ENCODE measurements at regions not wholly inside any gene's neighbourhood (a gene's known extent, or its start where the extent isn't known, plus 50 kb on each side); places are given as distances from the start of the nearest gene placed in this dataset.

DNA sequence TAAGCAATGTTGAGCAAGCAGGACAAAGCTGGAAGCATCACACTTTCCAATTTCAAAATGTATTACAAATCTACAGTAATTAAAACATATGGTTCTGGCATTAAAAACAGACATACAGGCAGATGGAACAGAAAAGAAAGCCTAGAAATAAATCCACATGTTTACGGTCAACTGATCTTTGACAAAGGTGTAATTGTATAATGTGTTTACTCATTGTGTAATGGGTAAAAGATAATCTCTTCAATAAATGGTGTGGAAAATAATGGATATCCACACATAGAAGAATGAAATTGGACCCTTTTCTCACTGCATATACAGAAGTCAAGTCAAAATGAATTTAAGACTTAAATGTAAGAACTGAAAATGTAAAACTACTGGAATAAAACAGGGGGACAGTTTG lies 394.2 kb downstream of the ANKRD50 start:
- Histone ChIP-seq H3K9me2 (ENCODE audit: insufficient read depth, low read length) (no peaks in the 10 kb centered on the region), H3K27me3 (ENCODE audit: insufficient read depth, low read depth, low read length) (no peaks in the 10 kb centered on the region), H3K4me2 (ENCODE audit: low read length) (no peak overlapping the region), H2AFZ (ENCODE audit: low read depth, low read length) (no peak overlapping the region), H3K9ac (ENCODE audit: low read length) (no peak overlapping the region), H3K9me3 (ENCODE audit: low read length) (no peaks in the 10 kb centered on the region), H4K20me1 (ENCODE audit: insufficient read depth) (no peaks in the 10 kb centered on the region), H3F3A (ENCODE audit: insufficient read depth, low read length, poor library complexity, severe bottlenecking) (no peaks in the 10 kb centered on the region), H3K79me2 (replicated peaks; ENCODE audit: insufficient read depth, low read length) (no peaks in the 10 kb centered on the region), H3K27ac (ENCODE audit: low read length) (no peak overlapping the region), H3K36me3 (ENCODE audit: insufficient read depth, low read length) (no peaks in the 10 kb centered on the region), H3K4me3 (ENCODE audit: low read length) (no peak overlapping the region)
- TF ChIP-seq CTCF (IDR thresholded peaks at IDR 0.05; ENCODE audit: poor library complexity, severe bottlenecking) (no peak), POLR2AphosphoS5 (IDR thresholded peaks at IDR 0.05) (no peak), TAF1 (IDR thresholded peaks at IDR 0.05; ENCODE audit: low read depth) (no peak), EZH2 (IDR thresholded peaks at IDR 0.05; ENCODE audit: borderline replicate concordance, insufficient read depth, low read length, poor library complexity, severe bottlenecking) (no peak)

- Histone ChIP-seq H3K9me3 (ENCODE audit: low read length) (no peaks in the 10 kb centered on the region), H2AFZ (ENCODE audit: low read depth, low read length) (no peak overlapping the region), H3K4me3 (ENCODE audit: low read length) (no peak overlapping the region), H3K79me2 (replicated peaks; ENCODE audit: insufficient read depth, low read length) (no peaks in the 10 kb centered on the region), H3F3A (ENCODE audit: insufficient read depth, low read length, poor library complexity, severe bottlenecking) (no peaks in the 10 kb centered on the region), H3K9ac (ENCODE audit: low read length) (no peak overlapping the region), H3K9me2 (ENCODE audit: insufficient read depth, low read length) (no peaks in the 10 kb centered on the region), H4K20me1 (ENCODE audit: insufficient read depth) (no peaks in the 10 kb centered on the region), H3K27me3 (ENCODE audit: insufficient read depth, low read depth, low read length) (no peaks in the 10 kb centered on the region), H3K4me2 (ENCODE audit: low read length) (no peak overlapping the region), H3K36me3 (ENCODE audit: insufficient read depth, low read length) (no peaks in the 10 kb centered on the region), H3K27ac (ENCODE audit: low read length) (no peak overlapping the region)
- TF ChIP-seq EP300 (conservative IDR thresholded peaks at IDR 0.05; ENCODE audit: poor library complexity, severe bottlenecking): no peak
- no peak for TF ChIP-seq CTCF (IDR thresholded peaks at IDR 0.05; ENCODE audit: poor library complexity, severe bottlenecking)
Observed at GRCh38 chr4:124321364-124321763, 391.2 kb downstream of the ANKRD50 start.

GRCh38 chr4:124322234-124323065 lies 390.1 kb downstream of the ANKRD50 start:
- Histone ChIP-seq H3K27ac (ENCODE audit: low read length) (no peak overlapping the region), H3K9ac (ENCODE audit: low read length) (no peak overlapping the region), H3K4me2 (ENCODE audit: low read length) (no peak overlapping the region), H3F3A (ENCODE audit: insufficient read depth, low read length, poor library complexity, severe bottlenecking) (no peaks in the 10 kb centered on the region), H3K36me3 (ENCODE audit: insufficient read depth, low read length) (no peaks in the 10 kb centered on the region), H3K27me3 (ENCODE audit: insufficient read depth, low read depth, low read length) (no peaks in the 10 kb centered on the region), H2AFZ (ENCODE audit: low read depth, low read length) (no peak overlapping the region), H3K79me2 (replicated peaks; ENCODE audit: insufficient read depth, low read length) (no peaks in the 10 kb centered on the region), H3K9me2 (ENCODE audit: insufficient read depth, low read length) (no peaks in the 10 kb centered on the region), H3K4me3 (ENCODE audit: low read length) (no peak overlapping the region), H3K9me3 (ENCODE audit: low read length) (no peaks in the 10 kb centered on the region), H4K20me1 (ENCODE audit: insufficient read depth) (no peaks in the 10 kb centered on the region)
- TF ChIP-seq TAF1 (IDR thresholded peaks at IDR 0.05; ENCODE audit: low read depth) (no peak), EP300 (conservative IDR thresholded peaks at IDR 0.05; ENCODE audit: poor library complexity, severe bottlenecking) (no peak), RAD21 (conservative IDR thresholded peaks at IDR 0.05) (peak; percentile 79), POLR2AphosphoS5 (IDR thresholded peaks at IDR 0.05) (no peak), MXI1 (conservative IDR thresholded peaks at IDR 0.05; ENCODE audit: poor library complexity, severe bottlenecking) (no peak), EZH2 (IDR thresholded peaks at IDR 0.05; ENCODE audit: borderline replicate concordance, insufficient read depth, low read length, poor library complexity, severe bottlenecking) (no peak), CTCF (IDR thresholded peaks at IDR 0.05; ENCODE audit: poor library complexity, severe bottlenecking) (peak; percentile 77), SMC3 (conservative IDR thresholded peaks at IDR 0.05; ENCODE audit: poor library complexity) (peak; percentile 78), REST (IDR thresholded peaks at IDR 0.05; ENCODE audit: borderline replicate concordance) (no peak)

Measured in neural cell (in vitro differentiated cells).